ENCODE measurements at regions not wholly inside any gene's neighbourhood (a gene's known extent, or its start where the extent isn't known, plus 50 kb on each side); places are given as distances from the start of the nearest gene placed in this dataset.

GRCh38 chr1:30462826-30463425, 260.5 kb downstream of the MATN1 start:
- H3K4me1 ChIP-seq (ENCODE audit: control insufficient read depth in 4 of 4, insufficient read depth in 4 of 4, low read length in 3 of 4), result no peaks in the 10 kb centered on the region
- no peak overlapping the region for H3K9ac ChIP-seq (ENCODE audit: low read depth in 1 of 2, low read length in 2 of 2)
- H3K4me3 ChIP-seq (ENCODE audit: low read depth in 1 of 3, low read length in 3 of 3), result no peak overlapping the region
- no peak for DNase-seq (ENCODE audit: low spot score)
- H3K27ac ChIP-seq (ENCODE audit: low read depth in 1 of 2, low read length in 2 of 2), result no peak overlapping the region
- no peak for TF ChIP-seq HNF4A (conservative IDR thresholded peaks at IDR 0.05)
- TF ChIP-seq SP1 (IDR thresholded peaks at IDR 0.05), result no peak
- no peak for TF ChIP-seq JUND (IDR thresholded peaks at IDR 0.05)
- no peak for TF ChIP-seq TAF1 (conservative IDR thresholded peaks at IDR 0.05)
- TF ChIP-seq RXRA (IDR thresholded peaks at IDR 0.05), result no peak
- TF ChIP-seq FOXA1 (IDR thresholded peaks at IDR 0.05), result no peak
- TF ChIP-seq EGR1 (IDR thresholded peaks at IDR 0.05; ENCODE audit: low read depth in 2 of 2), result no peak
- no peak for TF ChIP-seq NR2F2 (IDR thresholded peaks at IDR 0.05)
- no peak for TF ChIP-seq ATF3 (IDR thresholded peaks at IDR 0.05)
- no peak for TF ChIP-seq HNF4G (IDR thresholded peaks at IDR 0.05)
- TF ChIP-seq ZBTB33 (IDR thresholded peaks at IDR 0.05), result no peak
- no peak for TF ChIP-seq REST (IDR thresholded peaks at IDR 0.05)
- H3K36me3 ChIP-seq (ENCODE audit: control insufficient read depth in 4 of 4, insufficient read depth in 3 of 4, low read depth in 1 of 4, low read length in 3 of 4), result no peaks in the 10 kb centered on the region
- 60% methylated on average over 10 of the region's 10 CpGs for WGBS
- no peaks in the 10 kb centered on the region for H3K27me3 ChIP-seq (ENCODE audit: control insufficient read depth in 4 of 4, insufficient read depth in 4 of 4, low read length in 3 of 4)
- H3K9me3 ChIP-seq (ENCODE audit: control insufficient read depth in 4 of 4, low read length in 3 of 4), result peaks cover 0 to 6% (median 3%) of the 10 kb centered on the region in 4 donors

- Histone ChIP-seq H3K4me3 (ENCODE audit: low read depth in 1 of 3, low read length in 3 of 3) (no peak overlapping the region), H3K27me3 (ENCODE audit: control insufficient read depth in 4 of 4, insufficient read depth in 4 of 4, low read length in 3 of 4) (no peaks in the 10 kb centered on the region), H3K36me3 (ENCODE audit: control insufficient read depth in 4 of 4, insufficient read depth in 3 of 4, low read depth in 1 of 4, low read length in 3 of 4) (no peaks in the 10 kb centered on the region), H3K9me3 (ENCODE audit: control insufficient read depth in 4 of 4, low read length in 3 of 4) (peaks cover 0 to 6% (median 3%) of the 10 kb centered on the region in 4 donors), H3K27ac (ENCODE audit: low read depth in 1 of 2, low read length in 2 of 2) (no peak overlapping the region), H3K9ac (ENCODE audit: low read depth in 1 of 2, low read length in 2 of 2) (no peak overlapping the region), H3K4me1 (ENCODE audit: control insufficient read depth in 4 of 4, insufficient read depth in 4 of 4, low read length in 3 of 4) (no peaks in the 10 kb centered on the region)
- 75% methylated on average over 4 of the region's 4 CpGs for WGBS
- TF ChIP-seq RXRA (IDR thresholded peaks at IDR 0.05), result no peak
- no peak for TF ChIP-seq YY1 (IDR thresholded peaks at IDR 0.05)
- no peak for TF ChIP-seq ATF3 (IDR thresholded peaks at IDR 0.05)
- TF ChIP-seq FOXA2 (IDR thresholded peaks at IDR 0.05), result no peak
- TF ChIP-seq ZBTB33 (IDR thresholded peaks at IDR 0.05), result no peak
- TF ChIP-seq JUND (IDR thresholded peaks at IDR 0.05), result no peak
- no peak for TF ChIP-seq TAF1 (conservative IDR thresholded peaks at IDR 0.05)
- no peak for TF ChIP-seq CTCF (IDR thresholded peaks at IDR 0.05; ENCODE audit: low read depth, low read length, missing input control)
- TF ChIP-seq EGR1 (IDR thresholded peaks at IDR 0.05; ENCODE audit: low read depth in 2 of 2), result no peak
- TF ChIP-seq FOXA1 (IDR thresholded peaks at IDR 0.05), result no peak
- no peak for TF ChIP-seq GABPA (IDR thresholded peaks at IDR 0.05 in 1 of 2, conservative IDR thresholded peaks at IDR 0.05 in 1 of 2)
- no peak for TF ChIP-seq SP1 (IDR thresholded peaks at IDR 0.05)
- no peak for TF ChIP-seq NR2F2 (IDR thresholded peaks at IDR 0.05)
- no peak for TF ChIP-seq REST (IDR thresholded peaks at IDR 0.05)
- no peak for DNase-seq (ENCODE audit: low spot score)
Observed at GRCh38 chr1:30462166-30462565, 261.2 kb downstream of the MATN1 start.
